GM10266 (cell line): ENCODE measurements at regions not wholly inside any gene's neighbourhood (a gene's known extent, or its start where the extent isn't known, plus 50 kb on each side); places are given as distances from the start of the nearest gene placed in this dataset.

ENCODE experiments used
- DNase-seq: peaks from one replicate; pipeline ENCODE4 v3.0.0; 2012; ENCODE audit errors: extremely low spot score
- CTCF ChIP-seq: IDR thresholded peaks from 2 replicates; pipeline ENCODE4 v1.5.1; 2012; ENCODE audit warnings: mild to moderate bottlenecking, low read depth; ENCODE audit not compliant: control insufficient read depth, insufficient read depth; ENCODE audit errors: missing control alignments

- DNase-seq = no peak
- no peak for TF ChIP-seq CTCF
Measured at GRCh38 chr22:27308513-27308912, 493.0 kb downstream of the MN1 start.

GRCh38 chr22:27309697-27310096, 491.9 kb downstream of the MN1 start:
- DNase-seq = no peak
- TF ChIP-seq CTCF = no peak

GRCh38 chr22:27310966-27311697, 490.4 kb downstream of the MN1 start:
- TF ChIP-seq CTCF = no peak
- no peak for DNase-seq

- no peak for DNase-seq
- TF ChIP-seq CTCF = no peak
Measured at GRCh38 chr22:27311698-27312550, 489.6 kb downstream of the MN1 start.

GRCh38 chr22:27312565-27312964, 489.0 kb downstream of the MN1 start:
- DNase-seq = no peak
- no peak for TF ChIP-seq CTCF

- no peak for DNase-seq
- no peak for TF ChIP-seq CTCF
Measured at GRCh38 chr22:27312966-27313855, 488.3 kb downstream of the MN1 start.
